ENCODE measurements at regions not wholly inside any gene's neighbourhood (a gene's known extent, or its start where the extent isn't known, plus 50 kb on each side); places are given as distances from the start of the nearest gene placed in this dataset.

- no peak for DNase-seq (ENCODE audit: low read depth)
- H3K4me3 ChIP-seq (ENCODE audit: low read depth, low read length): no peak overlapping the region
Observed at GRCh38 chr13:106176117-106176516, 359.3 kb downstream of the EFNB2 start.

GRCh38 chr13:106173891-106174610 is 361.4 kb downstream of the EFNB2 start:
- H3K4me3 ChIP-seq (ENCODE audit: low read depth, low read length): no peak overlapping the region
- no peak for DNase-seq (ENCODE audit: low read depth)
- TF ChIP-seq CTCF (IDR thresholded peaks at IDR 0.05; ENCODE audit: low read depth, low read length): no peak
- TF ChIP-seq MYC (IDR thresholded peaks at IDR 0.05; ENCODE audit: low read depth, low read length): no peak
- TF ChIP-seq POLR2A (IDR thresholded peaks at IDR 0.05; ENCODE audit: extremely low read depth, insufficient read length): no peak
- TF ChIP-seq MAX (IDR thresholded peaks at IDR 0.05; ENCODE audit: low read depth, low read length): no peak

More at GRCh38 chr13:106176117-106176516, 359.3 kb downstream of the EFNB2 start:
- no peak for TF ChIP-seq POLR2A (IDR thresholded peaks at IDR 0.05; ENCODE audit: extremely low read depth, insufficient read length)
- TF ChIP-seq MYC (IDR thresholded peaks at IDR 0.05; ENCODE audit: low read depth, low read length): no peak
- TF ChIP-seq MAX (IDR thresholded peaks at IDR 0.05; ENCODE audit: low read depth, low read length): no peak
- no peak for TF ChIP-seq CTCF (IDR thresholded peaks at IDR 0.05; ENCODE audit: low read depth, low read length)

GRCh38 chr13:106173346-106173745 is 362.1 kb downstream of the EFNB2 start:
- DNase-seq (ENCODE audit: low read depth): no peak
- H3K4me3 ChIP-seq (ENCODE audit: low read depth, low read length): no peak overlapping the region
- no peak for TF ChIP-seq CTCF (IDR thresholded peaks at IDR 0.05; ENCODE audit: low read depth, low read length)
- no peak for TF ChIP-seq MYC (IDR thresholded peaks at IDR 0.05; ENCODE audit: low read depth, low read length)
- TF ChIP-seq POLR2A (IDR thresholded peaks at IDR 0.05; ENCODE audit: extremely low read depth, insufficient read length): no peak
- TF ChIP-seq MAX (IDR thresholded peaks at IDR 0.05; ENCODE audit: low read depth, low read length): no peak

- DNase-seq (ENCODE audit: low read depth): no peak
- no peak for TF ChIP-seq MAX (IDR thresholded peaks at IDR 0.05; ENCODE audit: low read depth, low read length)
- no peak for TF ChIP-seq POLR2A (IDR thresholded peaks at IDR 0.05; ENCODE audit: extremely low read depth, insufficient read length)
- no peak for TF ChIP-seq CTCF (IDR thresholded peaks at IDR 0.05; ENCODE audit: low read depth, low read length)
- TF ChIP-seq MYC (IDR thresholded peaks at IDR 0.05; ENCODE audit: low read depth, low read length): no peak
- no peak overlapping the region for H3K4me3 ChIP-seq (ENCODE audit: low read depth, low read length)
Observed at GRCh38 chr13:106172176-106172905, 363.1 kb downstream of the EFNB2 start.

- H3K4me3 ChIP-seq (ENCODE audit: low read depth, low read length): no peak overlapping the region
- no peak for DNase-seq (ENCODE audit: low read depth)
- no peak for TF ChIP-seq MYC (IDR thresholded peaks at IDR 0.05; ENCODE audit: low read depth, low read length)
- no peak for TF ChIP-seq CTCF (IDR thresholded peaks at IDR 0.05; ENCODE audit: low read depth, low read length)
- no peak for TF ChIP-seq POLR2A (IDR thresholded peaks at IDR 0.05; ENCODE audit: extremely low read depth, insufficient read length)
- no peak for TF ChIP-seq MAX (IDR thresholded peaks at IDR 0.05; ENCODE audit: low read depth, low read length)
Observed at GRCh38 chr13:106163426-106163825, 372.0 kb downstream of the EFNB2 start.

Data from NB4 (cell line).